ENCODE measurements at regions not wholly inside any gene's neighbourhood (a gene's known extent, or its start where the extent isn't known, plus 50 kb on each side); places are given as distances from the start of the nearest gene placed in this dataset.

GRCh38 chr2:196535742-196536141 lies 103.8 kb upstream of the CCDC150 start:
- no peak overlapping the region for H3K4me3 ChIP-seq (ENCODE audit: low read length)
- no peak for TF ChIP-seq CTCF (conservative IDR thresholded peaks at IDR 0.05; ENCODE audit: low read depth, low read length)
- DNase-seq (ENCODE audit: low read depth) = no peak

DNA sequence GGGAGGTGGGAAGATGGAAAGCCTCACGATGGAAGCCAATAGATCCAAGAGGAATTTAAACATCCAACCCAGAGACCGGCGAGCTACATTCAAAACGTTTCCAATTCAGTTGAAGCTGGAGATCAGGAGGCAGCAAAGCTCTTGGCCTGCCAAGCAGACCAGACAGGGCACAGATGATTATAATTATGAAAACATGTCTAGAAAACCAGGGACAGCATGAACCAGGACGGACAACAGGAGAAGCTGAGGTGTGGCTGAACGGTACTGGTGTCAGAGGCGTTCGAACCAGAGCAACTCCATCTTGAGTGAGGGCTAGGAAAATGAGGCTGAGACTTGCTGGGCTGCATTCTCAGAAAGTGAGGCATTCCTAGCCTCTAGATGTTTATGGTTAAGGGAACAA lies 102.2 kb upstream of the CCDC150 start:
- TF ChIP-seq CTCF (conservative IDR thresholded peaks at IDR 0.05; ENCODE audit: low read depth, low read length) = no peak
- no peak overlapping the region for H3K4me3 ChIP-seq (ENCODE audit: low read length)
- DNase-seq (ENCODE audit: low read depth) = no peak

- no peak for DNase-seq (ENCODE audit: low read depth)
- no peak for TF ChIP-seq CTCF (conservative IDR thresholded peaks at IDR 0.05; ENCODE audit: low read depth, low read length)
- no peak overlapping the region for H3K4me3 ChIP-seq (ENCODE audit: low read length)
These were observed 101.3 kb upstream of the CCDC150 start for GRCh38 chr2:196538189-196538588.

DNA sequence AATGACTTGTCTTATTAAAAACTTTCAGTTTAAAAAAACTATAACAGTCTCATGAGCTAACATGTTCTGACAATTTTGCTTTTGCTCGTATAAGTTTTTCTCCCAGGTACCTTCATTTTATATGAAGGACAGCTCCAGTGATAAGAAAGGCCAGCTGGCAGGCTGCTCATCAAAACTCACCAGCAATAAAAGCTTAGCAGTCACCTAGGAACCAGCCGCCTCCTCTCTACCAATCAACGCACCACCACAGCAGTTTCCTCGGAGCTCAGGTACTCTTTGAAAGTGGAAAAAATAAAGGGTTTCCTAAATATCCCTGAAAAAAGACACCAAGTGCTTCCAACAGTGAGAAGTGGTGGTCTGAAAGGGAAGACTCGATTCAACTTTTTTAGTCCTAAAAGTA lies 100.9 kb upstream of the CCDC150 start:
- no peak overlapping the region for H3K4me3 ChIP-seq (ENCODE audit: low read length)
- TF ChIP-seq CTCF (conservative IDR thresholded peaks at IDR 0.05; ENCODE audit: low read depth, low read length) = no peak
- DNase-seq (ENCODE audit: low read depth) = no peak

DNA sequence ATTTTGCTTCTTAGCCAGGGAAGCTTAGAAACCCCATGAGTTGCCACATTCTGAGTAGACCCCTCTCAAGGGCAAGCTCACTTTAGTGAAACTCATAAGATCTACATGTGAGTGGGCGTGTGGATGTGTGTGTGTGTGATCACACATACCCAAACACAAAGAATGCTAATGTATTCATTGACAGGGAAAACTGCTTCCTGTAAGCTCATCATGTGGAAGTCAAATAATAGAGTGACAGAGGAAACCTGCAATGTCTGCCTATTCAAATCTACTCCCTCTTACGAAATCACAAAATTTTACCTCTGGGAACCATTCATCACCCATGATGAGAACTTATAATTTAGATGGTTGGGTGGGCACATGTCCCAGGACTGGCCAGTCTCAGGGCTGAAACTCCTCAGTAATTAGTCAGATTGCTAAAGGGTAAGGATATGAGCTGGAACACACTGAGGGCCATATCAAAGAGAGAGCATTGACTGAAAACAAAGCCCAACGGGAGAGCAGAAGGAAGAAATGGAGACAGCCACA lies 94.5 kb upstream of the CCDC150 start:
- H3K4me3 ChIP-seq (ENCODE audit: low read length) = no peak overlapping the region
- DNase-seq (ENCODE audit: low read depth) = no peak
- no peak for TF ChIP-seq CTCF (conservative IDR thresholded peaks at IDR 0.05; ENCODE audit: low read depth, low read length)

GRCh38 chr2:196546151-196546919 lies 93.2 kb upstream of the CCDC150 start:
- TF ChIP-seq CTCF (conservative IDR thresholded peaks at IDR 0.05; ENCODE audit: low read depth, low read length) = no peak
- no peak for DNase-seq (ENCODE audit: low read depth)
- no peak overlapping the region for H3K4me3 ChIP-seq (ENCODE audit: low read length)

DNA sequence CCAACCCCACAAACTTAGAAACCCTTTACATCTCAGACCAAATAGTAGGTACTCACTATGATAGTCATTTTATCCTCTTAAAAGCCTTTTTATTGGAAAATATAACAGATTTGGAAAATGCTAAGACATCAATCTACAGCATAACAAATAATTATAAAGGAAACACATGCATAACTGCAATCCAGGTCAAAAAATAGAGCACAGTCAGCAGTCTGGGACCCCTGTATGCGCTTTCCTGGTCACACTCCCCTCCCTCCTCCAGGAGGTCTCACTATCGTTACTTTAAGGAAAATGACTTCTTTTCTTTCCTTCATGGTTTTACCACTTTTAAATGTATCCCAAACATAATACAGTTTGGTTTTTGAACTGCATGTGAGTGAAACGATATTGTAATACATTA lies 90.5 kb upstream of the CCDC150 start:
- no peak for DNase-seq (ENCODE audit: low read depth)
- no peak for TF ChIP-seq CTCF (conservative IDR thresholded peaks at IDR 0.05; ENCODE audit: low read depth, low read length)
- no peak overlapping the region for H3K4me3 ChIP-seq (ENCODE audit: low read length)
